IMR-90 (cell line): ENCODE measurements at regions not wholly inside any gene's neighbourhood (a gene's known extent, or its start where the extent isn't known, plus 50 kb on each side); places are given as distances from the start of the nearest gene placed in this dataset.

Source experiments
- CTCF ChIP-seq: conservative IDR thresholded peaks from 2 replicates; pipeline ENCODE4 v1.5.1; 2012; ENCODE audit warnings: mild to moderate bottlenecking, low read depth, low read length, improper control_type of control experiment
- POLR2A ChIP-seq: IDR thresholded peaks from 2 replicates; pipeline ENCODE4 v1.6.1; 2012; ENCODE audit warnings: mild to moderate bottlenecking, low read depth, low read length

- TF ChIP-seq CTCF (no peak), POLR2A (no peak)
Measured at GRCh38 chr11:116532066-116532465, 240.7 kb downstream of the BUD13 start.
